Neuron (in vitro differentiated cells): ENCODE measurements at regions not wholly inside any gene's neighbourhood (a gene's known extent, or its start where the extent isn't known, plus 50 kb on each side); places are given as distances from the start of the nearest gene placed in this dataset.
"Not testable (repeated sequence)": the region's sequence is repeated elsewhere in the genome, so short reads cannot be mapped to it uniquely, and the experiment has no call there.

Source experiments
- H2AFZ ChIP-seq: one replicate; pipeline ENCODE4 v1.6.1; 2013; ENCODE audit warnings: low read depth, mild to moderate bottlenecking, inconsistent platforms, low read length, moderate library complexity
- H3K27me3 ChIP-seq: one replicate; pipeline ENCODE4 v1.6.1; 2013; ENCODE audit warnings: low read length; ENCODE audit not compliant: insufficient read depth
- H3K36me3 ChIP-seq: one replicate; pipeline ENCODE4 v1.6.1; 2013; ENCODE audit warnings: low read length; ENCODE audit not compliant: insufficient read depth
- H3K4me1 ChIP-seq: one replicate; pipeline ENCODE4 v1.6.1; 2013; ENCODE audit warnings: low read length; ENCODE audit not compliant: insufficient read depth
- H3K4me3 ChIP-seq: 2 replicates; pipeline ENCODE4 v1.5.1; 2013; ENCODE audit warnings: mild to moderate bottlenecking, low read length, moderate library complexity
- H3K9me3 ChIP-seq: one replicate; pipeline ENCODE4 v1.6.1; 2013; ENCODE audit warnings: low read length

DNA sequence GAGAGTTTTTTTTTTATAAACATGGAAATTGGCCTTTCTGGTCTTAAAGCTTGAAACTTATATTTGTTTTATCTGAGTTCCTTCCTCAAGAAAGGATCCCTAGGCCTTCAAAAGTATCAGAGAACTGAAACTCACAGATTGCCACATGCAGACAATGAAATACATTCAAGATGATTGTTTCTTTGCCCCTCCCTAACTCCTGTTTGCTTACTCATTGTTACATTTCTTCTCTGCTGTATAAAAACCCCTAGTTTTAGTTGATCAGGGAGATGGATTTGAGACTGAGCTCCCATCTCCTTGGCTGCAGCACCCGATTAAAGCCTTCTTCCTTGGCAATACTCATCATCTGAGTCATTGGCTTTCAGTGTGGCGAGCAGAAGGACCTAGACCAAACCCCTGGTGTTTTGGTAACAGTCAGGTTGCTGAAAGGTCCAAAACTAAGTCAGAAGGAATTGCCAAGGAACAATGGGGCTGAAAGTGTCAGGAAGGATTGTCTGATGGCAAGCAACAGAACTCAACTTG lies 132.3 kb upstream of the SULF2 start:
- Histone ChIP-seq H2AFZ (no peak overlapping the region), H3K27me3 (no peaks in the 10 kb centered on the region), H3K9me3 (peaks cover 4% of the 10 kb centered on the region), H3K4me3 (no peak overlapping the region), H3K36me3 (no peaks in the 10 kb centered on the region), H3K4me1 (peaks cover 3% of the 10 kb centered on the region)

DNA sequence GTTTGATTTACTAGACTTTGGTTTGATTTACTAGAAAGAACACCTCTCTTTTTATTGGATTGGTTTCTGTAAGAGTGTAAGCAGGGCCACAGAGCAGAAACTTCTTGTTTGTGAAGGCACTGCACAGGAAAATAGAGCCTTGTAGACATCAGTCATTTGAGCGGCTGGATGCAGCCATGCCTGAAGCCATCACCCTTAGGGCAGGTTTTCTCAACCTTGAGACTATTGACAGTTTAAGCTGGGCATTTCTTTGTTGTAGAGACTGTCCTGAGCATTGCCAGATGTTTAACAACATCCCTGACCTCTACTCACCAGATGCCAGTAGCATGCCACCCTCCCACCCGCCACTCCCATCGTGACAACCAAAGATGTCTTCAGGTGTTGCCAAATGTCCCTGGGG lies 130.2 kb upstream of the SULF2 start:
- Histone ChIP-seq H2AFZ (no peak overlapping the region), H3K4me3 (no peak overlapping the region), H3K9me3 (peaks cover 4% of the 10 kb centered on the region), H3K4me1 (no peaks in the 10 kb centered on the region), H3K27me3 (no peaks in the 10 kb centered on the region), H3K36me3 (no peaks in the 10 kb centered on the region)

DNA sequence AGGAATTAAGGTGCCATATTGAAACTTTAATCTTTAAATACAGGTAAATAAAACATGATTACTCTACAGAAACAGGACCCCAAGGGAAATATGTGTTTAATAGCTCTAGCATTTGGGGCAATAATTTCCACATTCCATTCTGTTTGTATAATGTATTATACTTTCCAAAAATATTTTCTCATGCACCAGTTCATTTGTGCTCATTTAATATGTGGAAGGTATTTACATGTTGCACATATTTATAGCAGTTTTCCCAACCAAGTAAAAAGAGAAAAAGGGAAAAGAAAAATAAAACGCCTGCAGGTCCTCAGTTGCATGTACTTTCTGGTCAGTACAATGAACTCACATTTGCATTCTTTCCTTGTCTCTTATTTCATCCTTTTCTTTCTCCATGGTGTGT lies 129.5 kb upstream of the SULF2 start:
- H2AFZ ChIP-seq = no peak overlapping the region
- peaks cover 4% of the 10 kb centered on the region for H3K9me3 ChIP-seq
- H3K4me1 ChIP-seq = no peaks in the 10 kb centered on the region
- H3K4me3 ChIP-seq = no peak overlapping the region
- H3K36me3 ChIP-seq = no peaks in the 10 kb centered on the region
- H3K27me3 ChIP-seq = no peaks in the 10 kb centered on the region

DNA sequence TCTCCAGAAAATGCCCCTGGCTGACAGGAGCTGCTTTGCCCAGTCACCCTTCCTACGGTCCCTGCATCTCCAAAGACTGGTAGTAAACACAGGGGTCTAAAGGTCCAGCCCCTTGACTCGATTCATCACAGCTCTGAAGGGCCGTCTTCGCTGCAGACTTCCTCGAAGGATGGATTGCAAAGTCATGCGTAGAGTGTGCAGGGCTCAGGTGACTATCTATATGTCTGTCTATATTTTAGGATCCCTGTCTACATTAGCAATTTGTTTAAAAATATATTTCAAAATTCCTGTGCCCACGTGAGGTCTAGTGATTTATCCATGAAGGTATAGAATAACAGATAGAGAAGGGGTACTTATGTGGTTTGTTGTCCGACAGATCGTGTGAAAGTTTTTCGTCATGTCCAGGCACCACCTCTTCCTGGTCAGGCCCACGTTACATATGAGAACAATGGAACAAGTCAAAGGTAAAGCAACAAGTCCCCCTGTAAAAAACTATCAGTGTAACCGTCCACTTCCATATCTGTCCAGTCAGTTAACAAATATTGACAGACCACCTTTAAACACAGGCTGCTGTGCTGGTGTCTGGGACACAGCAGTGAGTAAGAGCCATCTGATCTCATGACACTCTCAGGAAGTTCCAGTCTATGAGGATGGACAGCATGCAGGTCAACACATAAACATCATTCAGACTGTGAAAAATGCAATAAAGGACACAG lies 127.7 kb upstream of the SULF2 start:
- not testable (repeated sequence) for H2AFZ ChIP-seq, H3K4me3 ChIP-seq, H3K9me3 ChIP-seq, H3K36me3 ChIP-seq, H3K27me3 ChIP-seq, H3K4me1 ChIP-seq

DNA sequence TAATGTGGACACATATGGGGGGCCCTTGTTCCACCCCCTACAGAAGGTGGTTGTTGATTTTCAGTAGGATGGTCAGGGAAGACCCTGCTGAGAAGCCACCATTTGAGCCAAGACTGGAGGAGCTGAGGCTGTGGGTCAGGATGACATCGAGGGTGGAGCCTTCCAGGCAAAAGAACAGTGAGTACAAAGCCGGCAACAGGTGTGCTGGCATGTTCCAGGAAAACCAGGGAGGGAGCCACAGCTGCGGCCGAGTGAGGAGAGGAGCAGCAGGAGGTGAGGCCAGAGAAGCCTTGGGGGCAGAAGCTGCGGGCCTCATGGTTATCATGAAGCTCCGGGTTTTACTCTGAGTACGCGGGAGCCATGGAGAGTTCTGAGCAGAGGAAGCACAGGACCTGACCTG lies 126.9 kb upstream of the SULF2 start:
- not testable (repeated sequence) for H3K27me3 ChIP-seq

DNA sequence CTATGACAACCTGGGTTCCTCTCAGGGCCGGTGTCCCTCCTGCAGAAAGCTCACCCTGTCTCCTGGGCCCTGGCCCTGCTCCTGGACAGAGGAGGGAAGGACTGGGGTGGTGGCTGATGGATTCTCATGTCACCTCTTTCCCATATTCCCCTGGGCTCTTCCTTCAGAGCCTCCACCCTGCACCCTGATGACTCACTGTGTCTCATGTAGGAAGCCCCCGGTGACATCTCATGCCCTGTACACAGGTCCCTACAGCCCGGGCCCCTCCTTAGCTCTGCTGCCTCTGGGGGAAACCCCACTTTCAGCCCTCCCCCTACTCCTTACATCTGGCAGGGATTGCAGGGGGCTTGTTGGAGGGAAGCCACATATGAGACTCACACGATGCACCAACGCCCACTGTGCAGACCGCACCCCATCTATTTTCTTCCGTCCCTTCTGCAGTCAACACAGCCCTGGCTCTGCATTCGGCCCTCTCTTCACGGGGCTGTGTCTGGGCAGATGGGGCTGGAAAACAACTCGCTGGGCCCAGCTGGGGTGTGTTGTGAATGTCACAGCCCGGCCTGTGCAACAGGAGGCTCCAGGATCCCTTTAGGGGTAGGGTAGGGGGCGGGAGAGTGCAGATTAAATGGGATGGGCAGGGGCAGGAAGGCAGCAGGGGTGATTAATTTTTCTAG lies 124.6 kb upstream of the SULF2 start:
- H3K4me3 ChIP-seq, H2AFZ ChIP-seq, H3K9me3 ChIP-seq, H3K27me3 ChIP-seq, H3K36me3 ChIP-seq, H3K4me1 ChIP-seq: not testable (repeated sequence)

More for the DNA sequence above, 126.9 kb upstream of the SULF2 start:
- H3K36me3 ChIP-seq, H3K4me3 ChIP-seq, H3K4me1 ChIP-seq, H3K9me3 ChIP-seq, H2AFZ ChIP-seq: not testable (repeated sequence)

DNA sequence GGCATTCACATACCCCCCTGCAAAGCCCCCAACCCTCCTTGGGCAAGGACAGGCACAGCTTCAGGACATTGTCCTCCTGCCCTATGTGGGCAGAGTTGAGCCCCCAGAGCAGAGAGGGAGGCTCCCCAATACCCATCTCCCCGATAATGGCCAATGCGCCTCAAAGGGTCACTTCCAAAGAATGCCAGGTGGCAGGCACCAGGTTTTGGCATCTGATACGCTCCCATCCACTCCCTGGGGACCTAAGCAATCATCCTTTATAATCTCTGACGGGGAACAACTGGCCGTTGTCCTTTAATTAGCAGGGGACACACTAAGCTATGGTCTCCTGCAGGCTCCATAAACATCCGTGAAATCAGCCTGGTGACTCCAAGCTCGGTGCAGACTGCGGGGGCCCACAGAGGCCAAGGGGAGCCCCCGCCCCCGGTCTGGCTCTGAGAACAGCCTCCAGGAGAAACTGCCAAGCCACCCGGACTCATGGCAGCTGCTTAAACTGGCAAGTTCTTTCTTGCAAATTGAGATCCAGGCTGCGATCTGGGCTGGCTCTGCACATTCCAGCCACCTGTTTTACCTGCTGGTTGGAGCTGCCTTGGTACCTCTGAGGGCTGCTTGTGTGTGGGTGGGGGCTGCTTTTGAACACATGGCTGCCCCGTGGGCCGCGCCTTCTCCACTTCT lies 123.2 kb upstream of the SULF2 start:
- H2AFZ ChIP-seq, H3K27me3 ChIP-seq, H3K36me3 ChIP-seq, H3K4me3 ChIP-seq, H3K9me3 ChIP-seq, H3K4me1 ChIP-seq: not testable (repeated sequence)

DNA sequence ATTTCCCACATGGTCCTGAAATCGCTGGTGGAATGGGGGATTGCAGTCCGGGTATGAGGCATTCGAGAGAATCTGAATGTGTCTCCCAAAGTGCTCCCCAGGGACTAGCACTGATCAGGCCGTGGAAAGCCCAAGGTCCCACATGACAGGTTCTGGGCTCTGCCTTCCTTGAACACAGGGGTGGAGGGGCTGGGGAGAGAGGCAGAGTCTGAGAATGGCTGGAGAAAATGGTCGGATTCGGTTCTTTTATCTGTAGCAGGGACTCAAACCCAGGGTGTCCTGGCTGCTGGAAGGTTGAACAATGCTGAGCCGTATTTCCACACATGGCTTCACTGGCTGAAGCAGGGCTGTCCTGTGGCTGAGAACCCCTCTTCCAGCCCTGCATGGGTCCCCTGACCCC lies 122.7 kb upstream of the SULF2 start:
- H3K27me3 ChIP-seq, H3K36me3 ChIP-seq, H2AFZ ChIP-seq, H3K4me3 ChIP-seq, H3K4me1 ChIP-seq, H3K9me3 ChIP-seq: not testable (repeated sequence)

DNA sequence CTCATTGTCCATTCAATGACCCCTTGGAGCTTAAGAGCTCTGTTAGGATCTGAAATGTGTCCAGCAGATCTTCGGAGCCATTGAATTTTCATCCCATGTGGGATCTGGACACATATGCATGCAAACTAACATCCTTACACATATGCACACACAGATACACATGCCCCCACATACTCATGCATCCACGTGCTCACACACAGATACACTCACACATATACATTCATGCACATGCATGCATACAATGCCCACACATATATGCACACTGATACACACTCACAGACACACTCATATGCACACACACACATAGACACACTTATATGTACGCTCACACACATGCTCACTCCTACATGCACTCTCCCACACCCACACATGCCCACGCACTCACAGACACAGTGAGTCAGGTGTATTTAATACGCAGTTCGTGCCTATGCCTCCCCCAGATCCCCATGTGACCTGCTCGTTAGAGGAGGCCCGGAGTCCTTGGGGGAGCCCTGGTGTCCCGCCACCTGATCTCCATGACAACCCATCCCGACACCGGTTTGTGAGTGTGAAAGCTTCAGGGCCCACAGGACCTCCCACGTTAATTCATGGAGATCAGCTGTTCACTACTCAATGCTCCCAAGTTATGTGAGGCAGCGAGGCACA lies 121.9 kb upstream of the SULF2 start:
- H3K4me1 ChIP-seq = no peaks in the 10 kb centered on the region
- no peak overlapping the region for H2AFZ ChIP-seq
- H3K27me3 ChIP-seq = no peaks in the 10 kb centered on the region
- no peaks in the 10 kb centered on the region for H3K36me3 ChIP-seq
- no peak overlapping the region for H3K4me3 ChIP-seq
- no peaks in the 10 kb centered on the region for H3K9me3 ChIP-seq

DNA sequence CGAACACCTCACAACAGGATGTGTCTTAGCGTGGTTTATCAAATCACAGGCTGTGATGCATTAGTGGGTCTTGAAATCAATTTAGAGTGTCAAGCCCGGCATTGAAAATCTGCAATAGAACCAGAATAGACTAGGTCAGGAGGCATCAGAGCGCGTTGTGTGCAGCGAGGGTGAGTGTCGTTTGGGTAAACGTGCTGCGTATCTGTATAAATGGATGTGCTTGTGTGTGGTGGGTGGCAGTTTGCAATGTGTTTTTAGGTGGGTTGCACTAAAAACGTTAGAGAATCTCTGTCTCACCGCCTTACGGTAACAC lies 121.0 kb upstream of the SULF2 start:
- Histone ChIP-seq H3K36me3 (no peaks in the 10 kb centered on the region), H3K4me3 (no peak overlapping the region)

DNA sequence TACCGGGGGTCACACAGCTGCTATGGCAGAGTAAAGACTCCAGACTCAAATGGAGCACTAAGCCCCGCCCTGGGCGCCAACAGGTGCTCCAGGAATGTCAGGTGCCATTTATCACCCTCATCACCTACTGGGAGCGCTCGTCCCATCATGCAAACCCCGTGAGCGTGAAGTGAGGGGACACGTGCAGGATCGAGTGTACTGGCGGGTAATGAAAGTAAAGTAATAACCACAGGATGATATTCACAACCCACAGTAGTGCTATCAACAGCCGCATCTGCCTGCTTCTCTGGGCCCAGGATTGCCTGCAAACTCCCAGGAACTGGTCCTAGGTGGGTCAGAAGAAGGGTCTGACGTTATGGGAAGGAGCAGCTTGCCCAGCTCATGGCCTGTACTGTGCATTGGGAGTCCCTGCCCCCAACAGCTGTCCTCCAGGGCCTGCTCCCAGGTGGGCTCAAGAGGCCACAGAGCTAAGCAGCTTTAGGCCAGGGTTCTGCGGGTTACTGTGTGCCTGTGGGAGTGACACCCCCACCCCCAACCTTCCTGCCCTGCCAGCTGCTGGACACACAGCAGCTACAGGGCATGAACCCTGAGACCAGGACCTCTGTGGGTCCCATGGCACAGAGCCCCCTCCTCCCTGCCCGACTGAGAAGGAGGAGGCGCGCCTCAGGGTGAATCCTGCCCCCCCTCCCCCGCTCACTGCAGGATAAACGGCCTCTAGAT lies 120.5 kb upstream of the SULF2 start:
- Histone ChIP-seq H3K4me3 (no peak overlapping the region), H3K36me3 (no peaks in the 10 kb centered on the region), H2AFZ (no peak overlapping the region), H3K4me1 (no peaks in the 10 kb centered on the region), H3K9me3 (no peaks in the 10 kb centered on the region), H3K27me3 (no peaks in the 10 kb centered on the region)

More for the DNA sequence above, 121.0 kb upstream of the SULF2 start:
- H3K9me3 ChIP-seq = no peaks in the 10 kb centered on the region
- no peaks in the 10 kb centered on the region for H3K27me3 ChIP-seq
- no peak overlapping the region for H2AFZ ChIP-seq
- no peaks in the 10 kb centered on the region for H3K4me1 ChIP-seq

DNA sequence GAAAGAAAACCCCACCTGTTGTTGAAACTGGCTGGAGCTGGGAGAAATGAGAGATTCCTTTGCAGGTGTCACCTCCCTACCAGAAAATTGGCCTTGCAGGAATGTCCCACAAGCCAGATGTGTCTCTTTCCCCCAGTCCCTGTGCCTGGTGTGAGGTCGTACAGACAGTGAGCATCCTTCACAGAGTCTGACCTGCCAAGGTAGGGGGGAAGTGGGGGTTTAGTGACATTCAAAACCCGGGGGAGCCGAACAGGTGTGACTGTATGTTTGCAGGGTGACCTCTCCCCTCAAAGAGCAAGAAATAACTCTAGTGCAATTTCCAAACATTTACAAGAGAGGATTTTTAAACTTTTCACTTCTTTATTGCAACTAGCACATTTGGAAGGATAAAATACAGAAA lies 117.7 kb upstream of the SULF2 start:
- not testable (repeated sequence) for H3K27me3 ChIP-seq, H3K36me3 ChIP-seq, H3K9me3 ChIP-seq, H2AFZ ChIP-seq, H3K4me1 ChIP-seq, H3K4me3 ChIP-seq

DNA sequence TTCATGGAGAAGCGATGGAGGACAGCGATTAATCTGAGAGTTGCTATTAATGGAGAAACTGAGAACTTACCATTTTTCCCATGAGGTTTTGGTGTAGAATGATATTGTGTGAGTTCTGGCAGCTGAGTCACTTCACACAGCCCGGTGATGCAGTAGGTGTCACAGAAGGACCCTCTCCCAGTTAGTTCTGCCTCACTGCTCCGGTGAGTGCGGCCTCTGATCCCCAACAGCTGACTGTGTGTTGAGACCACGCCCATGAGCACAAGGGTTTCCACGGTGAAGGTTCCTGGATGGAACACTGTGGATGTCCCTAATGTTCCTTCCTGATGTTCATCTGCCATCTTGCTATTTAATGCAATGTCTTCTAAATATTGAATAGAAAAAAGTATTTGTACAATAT lies 114.0 kb upstream of the SULF2 start:
- H3K27me3 ChIP-seq, H3K4me1 ChIP-seq, H3K9me3 ChIP-seq, H2AFZ ChIP-seq, H3K4me3 ChIP-seq, H3K36me3 ChIP-seq: not testable (repeated sequence)
